ENCODE measurements at regions not wholly inside any gene's neighbourhood (a gene's known extent, or its start where the extent isn't known, plus 50 kb on each side); places are given as distances from the start of the nearest gene placed in this dataset.
"Not testable (repeated sequence)": the region's sequence is repeated elsewhere in the genome, so short reads cannot be mapped to it uniquely, and the experiment has no call there.

GRCh38 chr22:27607750-27608149, 193.8 kb downstream of the MN1 start:
- DNase-seq; H3K27me3 ChIP-seq (ENCODE audit: control insufficient read depth in 3 of 3, insufficient read depth in 3 of 3, low read length in 3 of 3); H3K36me3 ChIP-seq (ENCODE audit: control insufficient read depth in 3 of 3, insufficient read depth in 2 of 3, low read depth in 1 of 3, low read length in 3 of 3); H3K27ac ChIP-seq (ENCODE audit: low read depth in 1 of 3, low read length in 2 of 3); H3K4me3 ChIP-seq (ENCODE audit: low read depth in 1 of 3, low read length in 3 of 3); FAIRE-seq; H3K9me3 ChIP-seq (ENCODE audit: control insufficient read depth in 2 of 2, insufficient read depth in 1 of 2, low read depth in 1 of 2, low read length in 1 of 2); H3K4me1 ChIP-seq (ENCODE audit: control insufficient read depth in 3 of 3, insufficient read depth in 2 of 3, low read depth in 1 of 3, low read length in 2 of 3): not testable (repeated sequence)
- 92 to 94% (median 92%) methylated on average over 7 of the region's 7 CpGs for WGBS, 3 donors

- Histone ChIP-seq H3K36me3 (ENCODE audit: control insufficient read depth in 3 of 3, insufficient read depth in 2 of 3, low read depth in 1 of 3, low read length in 3 of 3) (no peaks in the 10 kb centered on the region), H3K27me3 (ENCODE audit: control insufficient read depth in 3 of 3, insufficient read depth in 3 of 3, low read length in 3 of 3) (peaks cover 0 to 20% (median 8%) of the 10 kb centered on the region in 3 donors), H3K4me1 (ENCODE audit: control insufficient read depth in 3 of 3, insufficient read depth in 2 of 3, low read depth in 1 of 3, low read length in 2 of 3) (peaks cover 0 to 4% (median 0%) of the 10 kb centered on the region in 3 donors), H3K4me3 (ENCODE audit: low read depth in 1 of 3, low read length in 3 of 3) (no peak overlapping the region), H3K27ac (ENCODE audit: low read depth in 1 of 3, low read length in 2 of 3) (no peak overlapping the region), H3K9me3 (ENCODE audit: control insufficient read depth in 2 of 2, insufficient read depth in 1 of 2, low read depth in 1 of 2, low read length in 1 of 2) (peaks cover 0 to 7% of the 10 kb centered on the region in 2 donors)
- FAIRE-seq (no peak), DNase-seq (no peak)
- 45 to 53% (median 49%) methylated on average over 18 of the region's 18 CpGs for WGBS, 3 donors
Observed at GRCh38 chr22:27609451-27609888, 192.1 kb downstream of the MN1 start.

GRCh38 chr22:27610164-27610563, 191.4 kb downstream of the MN1 start:
- 90 to 96% (median 94%) methylated on average over 2 of the region's 4 CpGs for WGBS, 3 donors
- H3K4me1 ChIP-seq (ENCODE audit: control insufficient read depth in 3 of 3, insufficient read depth in 2 of 3, low read depth in 1 of 3, low read length in 2 of 3); DNase-seq; H3K27ac ChIP-seq (ENCODE audit: low read depth in 1 of 3, low read length in 2 of 3); H3K9me3 ChIP-seq (ENCODE audit: control insufficient read depth in 2 of 2, insufficient read depth in 1 of 2, low read depth in 1 of 2, low read length in 1 of 2); H3K36me3 ChIP-seq (ENCODE audit: control insufficient read depth in 3 of 3, insufficient read depth in 2 of 3, low read depth in 1 of 3, low read length in 3 of 3); FAIRE-seq; H3K4me3 ChIP-seq (ENCODE audit: low read depth in 1 of 3, low read length in 3 of 3): not testable (repeated sequence)
- peaks cover 0 to 26% (median 8%) of the 10 kb centered on the region in 3 donors for H3K27me3 ChIP-seq (ENCODE audit: control insufficient read depth in 3 of 3, insufficient read depth in 3 of 3, low read length in 3 of 3)

GRCh38 chr22:27610863-27611786, 190.4 kb downstream of the MN1 start:
- 86 to 89% (median 89%) methylated on average over 23 of the region's 23 CpGs for WGBS, 3 donors
- H3K27ac ChIP-seq (ENCODE audit: low read depth in 1 of 3, low read length in 2 of 3): no peak overlapping the region
- H3K9me3 ChIP-seq (ENCODE audit: control insufficient read depth in 2 of 2, insufficient read depth in 1 of 2, low read depth in 1 of 2, low read length in 1 of 2): peaks cover 0 to 7% of the 10 kb centered on the region in 2 donors
- no peaks in the 10 kb centered on the region for H3K36me3 ChIP-seq (ENCODE audit: control insufficient read depth in 3 of 3, insufficient read depth in 2 of 3, low read depth in 1 of 3, low read length in 3 of 3)
- H3K4me3 ChIP-seq (ENCODE audit: low read depth in 1 of 3, low read length in 3 of 3): no peak overlapping the region
- FAIRE-seq (no peak), DNase-seq (no peak)
- peaks cover 0 to 30% (median 6%) of the 10 kb centered on the region in 3 donors for H3K27me3 ChIP-seq (ENCODE audit: control insufficient read depth in 3 of 3, insufficient read depth in 3 of 3, low read length in 3 of 3)
- peaks cover 0 to 4% (median 0%) of the 10 kb centered on the region in 3 donors for H3K4me1 ChIP-seq (ENCODE audit: control insufficient read depth in 3 of 3, insufficient read depth in 2 of 3, low read depth in 1 of 3, low read length in 2 of 3)

GRCh38 chr22:27612115-27612514, 189.4 kb downstream of the MN1 start:
- peaks cover 0 to 30% (median 6%) of the 10 kb centered on the region in 3 donors for H3K27me3 ChIP-seq (ENCODE audit: control insufficient read depth in 3 of 3, insufficient read depth in 3 of 3, low read length in 3 of 3)
- DNase-seq (no peak), FAIRE-seq (no peak)
- 47 to 51% (median 48%) methylated on average over 6 of the region's 6 CpGs for WGBS, 3 donors
- H3K36me3 ChIP-seq (ENCODE audit: control insufficient read depth in 3 of 3, insufficient read depth in 2 of 3, low read depth in 1 of 3, low read length in 3 of 3): no peaks in the 10 kb centered on the region
- no peak overlapping the region for H3K4me3 ChIP-seq (ENCODE audit: low read depth in 1 of 3, low read length in 3 of 3)
- H3K27ac ChIP-seq (ENCODE audit: low read depth in 1 of 3, low read length in 2 of 3): no peak overlapping the region
- peaks cover 0 to 7% of the 10 kb centered on the region in 2 donors for H3K9me3 ChIP-seq (ENCODE audit: control insufficient read depth in 2 of 2, insufficient read depth in 1 of 2, low read depth in 1 of 2, low read length in 1 of 2)
- peaks cover 0 to 4% (median 0%) of the 10 kb centered on the region in 3 donors for H3K4me1 ChIP-seq (ENCODE audit: control insufficient read depth in 3 of 3, insufficient read depth in 2 of 3, low read depth in 1 of 3, low read length in 2 of 3)

- H3K27me3 ChIP-seq (ENCODE audit: control insufficient read depth in 3 of 3, insufficient read depth in 3 of 3, low read length in 3 of 3): peaks cover 0 to 30% (median 6%) of the 10 kb centered on the region in 3 donors
- peaks cover 0 to 4% (median 0%) of the 10 kb centered on the region in 3 donors for H3K4me1 ChIP-seq (ENCODE audit: control insufficient read depth in 3 of 3, insufficient read depth in 2 of 3, low read depth in 1 of 3, low read length in 2 of 3)
- DNase-seq (no peak), FAIRE-seq (no peak)
- H3K27ac ChIP-seq (ENCODE audit: low read depth in 1 of 3, low read length in 2 of 3): no peak overlapping the region
- H3K36me3 ChIP-seq (ENCODE audit: control insufficient read depth in 3 of 3, insufficient read depth in 2 of 3, low read depth in 1 of 3, low read length in 3 of 3): no peaks in the 10 kb centered on the region
- WGBS, 3 donors: 54 to 69% (median 58%) methylated on average over 19 of the region's 19 CpGs
- peaks cover 0 to 7% of the 10 kb centered on the region in 2 donors for H3K9me3 ChIP-seq (ENCODE audit: control insufficient read depth in 2 of 2, insufficient read depth in 1 of 2, low read depth in 1 of 2, low read length in 1 of 2)
- no peak overlapping the region for H3K4me3 ChIP-seq (ENCODE audit: low read depth in 1 of 3, low read length in 3 of 3)
Observed at GRCh38 chr22:27613099-27614005, 188.2 kb downstream of the MN1 start.

- peaks cover 0 to 7% of the 10 kb centered on the region in 2 donors for H3K9me3 ChIP-seq (ENCODE audit: control insufficient read depth in 2 of 2, insufficient read depth in 1 of 2, low read depth in 1 of 2, low read length in 1 of 2)
- FAIRE-seq (no peak), DNase-seq (peak in 1 of 2 donors; percentile 25)
- 8 to 12% (median 10%) methylated on average over 26 to 56 of the region's 56 CpGs for WGBS, 3 donors
- H3K27me3 ChIP-seq (ENCODE audit: control insufficient read depth in 3 of 3, insufficient read depth in 3 of 3, low read length in 3 of 3): peaks cover 0 to 30% (median 6%) of the 10 kb centered on the region in 3 donors
- no peak overlapping the region for H3K4me3 ChIP-seq (ENCODE audit: low read depth in 1 of 3, low read length in 3 of 3)
- H3K4me1 ChIP-seq (ENCODE audit: control insufficient read depth in 3 of 3, insufficient read depth in 2 of 3, low read depth in 1 of 3, low read length in 2 of 3): peaks cover 0 to 3% (median 0%) of the 10 kb centered on the region in 3 donors
- H3K27ac ChIP-seq (ENCODE audit: low read depth in 1 of 3, low read length in 2 of 3): no peak overlapping the region
- no peaks in the 10 kb centered on the region for H3K36me3 ChIP-seq (ENCODE audit: control insufficient read depth in 3 of 3, insufficient read depth in 2 of 3, low read depth in 1 of 3, low read length in 3 of 3)
Observed at GRCh38 chr22:27614006-27614649, 187.4 kb downstream of the MN1 start.

- DNase-seq (no peak), FAIRE-seq (no peak)
- 38 to 60% (median 54%) methylated on average over 10 of the region's 10 CpGs for WGBS, 3 donors
- Histone ChIP-seq H3K4me3 (ENCODE audit: low read depth in 1 of 3, low read length in 3 of 3) (no peak overlapping the region), H3K36me3 (ENCODE audit: control insufficient read depth in 3 of 3, insufficient read depth in 2 of 3, low read depth in 1 of 3, low read length in 3 of 3) (no peaks in the 10 kb centered on the region), H3K4me1 (ENCODE audit: control insufficient read depth in 3 of 3, insufficient read depth in 2 of 3, low read depth in 1 of 3, low read length in 2 of 3) (no peaks in the 10 kb centered on the region), H3K27ac (ENCODE audit: low read depth in 1 of 3, low read length in 2 of 3) (no peak overlapping the region), H3K27me3 (ENCODE audit: control insufficient read depth in 3 of 3, insufficient read depth in 3 of 3, low read length in 3 of 3) (peaks cover 0 to 30% (median 6%) of the 10 kb centered on the region in 3 donors), H3K9me3 (ENCODE audit: control insufficient read depth in 2 of 2, insufficient read depth in 1 of 2, low read depth in 1 of 2, low read length in 1 of 2) (peaks cover 0 to 12% of the 10 kb centered on the region in 2 donors)
Observed at GRCh38 chr22:27614650-27615007, 186.9 kb downstream of the MN1 start.
